SK-N-SH (cell line): ENCODE measurements at regions not wholly inside any gene's neighbourhood (a gene's known extent, or its start where the extent isn't known, plus 50 kb on each side); places are given as distances from the start of the nearest gene placed in this dataset.

Experiments used
- CTCF ChIA-PET: fragments of 300-600, 350-600 bp; formaldehyde crosslinking; extraction: SDS; loops from one replicate; lab custom pipeline; 2021; lab: Yijun Ruan, JAX
- POLR2A ChIA-PET: fragments of 350-600 bp; sonication (Branson Sonifier 250); formaldehyde crosslinking; extraction: SDS; loops from one replicate; lab custom pipeline; 2020; ENCODE audit warnings: antibody characterized with exemption, inconsistent platforms; lab: Yijun Ruan, JAX
- DNase-seq: peaks from one replicate; pipeline ENCODE4 v3.0.0; 2012
- H2AFZ ChIP-seq: fragments of 200-600 bp; sonication (generic); 2 replicates; pipeline ENCODE4 v1.8.1; 2016; ENCODE audit warnings: antibody characterized with exemption, mild to moderate bottlenecking, low read depth
- H3F3A ChIP-seq: fragments of 200-600 bp; sonication (generic); replicated peaks from 2 replicates; pipeline ENCODE3; 2016; ENCODE audit warnings: antibody characterized with exemption, mild to moderate bottlenecking; ENCODE audit not compliant: insufficient read depth
- H3K27ac ChIP-seq, 2 experiments: fragments of 200-500 bp in 1 of 2; fragments of 200-600 bp in 1 of 2; sonication (Bioruptor generic) in 1 of 2; sonication (generic), shearing (Covaris generic) in 1 of 2; 2 replicates each; pipeline versions ENCODE4 v1.5.1 to v1.6.1; 2014 to 2016; ENCODE audit warnings: low read depth in 2 of 2, inconsistent platforms in 1 of 2, low read length in 1 of 2, mild to moderate bottlenecking in 1 of 2, mixed read lengths in 1 of 2
- H3K27me3 ChIP-seq: fragments of 200-600 bp; sonication (generic), shearing (Covaris generic); 2 replicates; pipeline ENCODE4 v1.6.1; 2016; ENCODE audit warnings: mixed run types; ENCODE audit not compliant: insufficient read depth
- H3K36me3 ChIP-seq, 2 experiments: fragments of 200-500 bp in 1 of 2; fragments of 200-600 bp in 1 of 2; sonication (Bioruptor generic) in 1 of 2; sonication (generic) in 1 of 2; replicated peaks in 1 of 2; 2 replicates each; pipeline versions ENCODE3 to v1.5.1; 2014 to 2016; ENCODE audit warnings: low read length in 1 of 2, mild to moderate bottlenecking in 1 of 2; ENCODE audit not compliant: insufficient read depth in 2 of 2, control insufficient read depth in 1 of 2
- H3K4me1 ChIP-seq, 2 experiments: fragments of 200-500 bp in 1 of 2; fragments of 200-600 bp in 1 of 2; sonication (Bioruptor generic) in 1 of 2; sonication (generic), shearing (Covaris generic) in 1 of 2; 2 replicates each; pipeline versions ENCODE4 v1.5.1 to v1.6.1; 2014 to 2016; ENCODE audit warnings: low read depth in 1 of 2, low read length in 1 of 2, mixed run types in 1 of 2; ENCODE audit not compliant: insufficient read depth in 2 of 2, control insufficient read depth in 1 of 2
- H3K4me2 ChIP-seq: fragments of 200-600 bp; sonication (generic), shearing (Covaris generic); 2 replicates; pipeline ENCODE4 v1.6.1; 2017; ENCODE audit warnings: mixed run types
- H3K4me3 ChIP-seq, 2 experiments: fragments of 200-500 bp in 1 of 2; fragments of 200-600 bp in 1 of 2; sonication (Bioruptor generic) in 1 of 2; sonication (generic), shearing (Covaris generic) in 1 of 2; 2 replicates each; pipeline versions ENCODE4 v1.5.1 to v1.8.1; 2014 to 2016; ENCODE audit warnings: low read depth in 2 of 2, inconsistent platforms in 1 of 2, low read length in 1 of 2, mild to moderate bottlenecking in 1 of 2, mixed read lengths in 1 of 2, moderate library complexity in 1 of 2
- H3K79me2 ChIP-seq: fragments of 200-600 bp; sonication (generic); 2 replicates; pipeline ENCODE4 v1.8.1; 2017; ENCODE audit warnings: mild to moderate bottlenecking; ENCODE audit not compliant: insufficient read depth
- H3K9ac ChIP-seq: fragments of 200-600 bp; sonication (generic); 2 replicates; pipeline ENCODE4 v1.6.1; 2017; ENCODE audit warnings: mixed run types
- H3K9me2 ChIP-seq: fragments of 200-600 bp; sonication (generic); 2 replicates; pipeline ENCODE4 v1.6.1; 2017; ENCODE audit warnings: mixed run types
- H3K9me3 ChIP-seq: fragments of 200-600 bp; sonication (generic); 2 replicates; pipeline ENCODE4 v1.6.1; 2017; ENCODE audit warnings: mixed run types, mild to moderate bottlenecking, moderate library complexity
- H4K20me1 ChIP-seq: fragments of 200-600 bp; sonication (generic); 2 replicates; pipeline ENCODE4 v1.6.1; 2017; ENCODE audit warnings: mild to moderate bottlenecking, mixed run types; ENCODE audit not compliant: insufficient read depth
- CHD2 ChIP-seq: fragments of 150-350 bp; IDR thresholded peaks from 2 replicates; pipeline ENCODE4 v1.6.1; 2018; ENCODE audit warnings: low read length; ENCODE audit not compliant: partially characterized antibody
- ELF1 ChIP-seq: IDR thresholded peaks from 2 replicates; pipeline ENCODE4 v1.4.0; 2012
- EP300 ChIP-seq, 2 experiments: IDR thresholded peaks; 2 replicates each; pipeline versions ENCODE4 v1.4.0 to v1.6.1; 2012; ENCODE audit warnings: borderline replicate concordance in 1 of 2, low read depth in 1 of 2, low read length in 1 of 2
- FOSL2 ChIP-seq: IDR thresholded peaks from 2 replicates; pipeline ENCODE4 v1.4.0; 2012; ENCODE audit warnings: low read depth, mild to moderate bottlenecking, moderate library complexity, borderline replicate concordance
- FOXJ3 ChIP-seq: sonication (generic); formaldehyde crosslinking; IDR thresholded peaks from 2 replicates; pipeline ENCODE4 v1.5.1; 2020; ENCODE audit warnings: mild to moderate bottlenecking, missing genetic modification reagents
- FOXM1 ChIP-seq: IDR thresholded peaks from 2 replicates; pipeline ENCODE4 v1.4.0; 2012; ENCODE audit warnings: low read depth, mild to moderate bottlenecking
- GABPA ChIP-seq: IDR thresholded peaks from 2 replicates; pipeline ENCODE4 v1.4.0; 2012; ENCODE audit warnings: low read depth, mild to moderate bottlenecking
- JUND ChIP-seq: IDR thresholded peaks from 2 replicates; pipeline ENCODE4 v1.4.0; 2012
- NFIC ChIP-seq: IDR thresholded peaks from 2 replicates; pipeline ENCODE4 v1.4.0; 2012; ENCODE audit warnings: borderline replicate concordance
- NRF1 ChIP-seq: IDR thresholded peaks from 2 replicates; pipeline ENCODE4 v1.6.1; 2012; ENCODE audit warnings: low read depth, mild to moderate bottlenecking, low read length
- POLR2AphosphoS5 ChIP-seq: IDR thresholded peaks from 2 replicates; pipeline ENCODE4 v1.6.1; 2012; ENCODE audit warnings: low read depth, low read length
- RAD21 ChIP-seq: IDR thresholded peaks from 2 replicates; pipeline ENCODE4 v1.6.1; 2012; ENCODE audit warnings: mild to moderate bottlenecking, low read length
- SIN3A ChIP-seq: IDR thresholded peaks from 2 replicates; pipeline ENCODE4 v1.6.1; 2012; ENCODE audit warnings: low read depth, mild to moderate bottlenecking, low read length, moderate library complexity, borderline replicate concordance
- SMC3 ChIP-seq: IDR thresholded peaks from 2 replicates; pipeline ENCODE4 v1.6.1; 2012; ENCODE audit warnings: low read depth, low read length, improper control_type of control experiment
- WGBS: methylation state at CpG from one replicate; pipeline ENCODE4 v1.1.6; 2017; ENCODE audit warnings: low lambda C conversion rate; 5-methylcytosine and 5-hydroxymethylcytosine counted together
- TF ChIP-seq, protein P1 (sequence below): IDR thresholded peaks from 2 replicates; pipeline ENCODE4; 2012
- TF ChIP-seq, protein P2 (sequence below): IDR thresholded peaks from 2 replicates; pipeline ENCODE4 v1.4.0; 2012; ENCODE audit warnings: low read depth, borderline replicate concordance
- TF ChIP-seq, protein P3 (sequence below): IDR thresholded peaks from 2 replicates; pipeline ENCODE4 v1.4.0; 2012; ENCODE audit warnings: low read depth, borderline replicate concordance
- TF ChIP-seq, protein P4 (sequence below): IDR thresholded peaks from 2 replicates; pipeline ENCODE4 v1.4.0; 2012; ENCODE audit warnings: low read depth
- TF ChIP-seq, protein P5 (sequence below): fragments of 200-600 bp; sonication (generic); IDR thresholded peaks from 2 replicates; pipeline ENCODE4 v1.6.1; 2017; ENCODE audit warnings: antibody characterized with exemption, mild to moderate bottlenecking, moderate library complexity

DNA sequence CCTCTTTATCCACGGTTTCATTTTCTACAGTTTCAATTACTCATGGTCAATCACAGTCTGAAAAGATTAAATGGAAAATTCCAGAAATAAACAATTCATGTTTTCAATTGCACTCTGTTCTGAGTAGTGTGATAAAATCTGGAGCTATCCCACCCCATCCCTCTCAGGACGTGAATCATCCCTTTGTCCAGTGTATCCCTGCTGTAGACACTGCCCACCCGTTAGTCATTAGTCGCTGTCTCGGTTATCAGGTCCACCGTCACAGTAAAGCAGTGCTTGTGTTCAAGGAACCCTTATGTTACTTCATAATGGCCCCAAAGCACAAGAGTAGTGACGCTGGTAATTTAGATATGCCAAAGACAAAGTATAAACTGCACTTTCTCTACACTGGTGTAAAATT lies 141.0 kb upstream of the LMNTD1 start (continued):
- TF ChIP-seq FOXJ3 (CRISPR knock-in tag) (no peak), RAD21 (no peak)
- TF ChIP-seq, protein P1, sequence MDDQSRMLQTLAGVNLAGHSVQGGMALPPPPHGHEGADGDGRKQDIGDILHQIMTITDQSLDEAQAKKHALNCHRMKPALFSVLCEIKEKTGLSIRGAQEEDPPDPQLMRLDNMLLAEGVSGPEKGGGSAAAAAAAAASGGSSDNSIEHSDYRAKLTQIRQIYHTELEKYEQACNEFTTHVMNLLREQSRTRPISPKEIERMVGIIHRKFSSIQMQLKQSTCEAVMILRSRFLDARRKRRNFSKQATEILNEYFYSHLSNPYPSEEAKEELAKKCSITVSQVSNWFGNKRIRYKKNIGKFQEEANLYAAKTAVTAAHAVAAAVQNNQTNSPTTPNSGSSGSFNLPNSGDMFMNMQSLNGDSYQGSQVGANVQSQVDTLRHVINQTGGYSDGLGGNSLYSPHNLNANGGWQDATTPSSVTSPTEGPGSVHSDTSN = peak; percentile 91
- TF ChIP-seq, all 33 proteins: peak for 15

DNA sequence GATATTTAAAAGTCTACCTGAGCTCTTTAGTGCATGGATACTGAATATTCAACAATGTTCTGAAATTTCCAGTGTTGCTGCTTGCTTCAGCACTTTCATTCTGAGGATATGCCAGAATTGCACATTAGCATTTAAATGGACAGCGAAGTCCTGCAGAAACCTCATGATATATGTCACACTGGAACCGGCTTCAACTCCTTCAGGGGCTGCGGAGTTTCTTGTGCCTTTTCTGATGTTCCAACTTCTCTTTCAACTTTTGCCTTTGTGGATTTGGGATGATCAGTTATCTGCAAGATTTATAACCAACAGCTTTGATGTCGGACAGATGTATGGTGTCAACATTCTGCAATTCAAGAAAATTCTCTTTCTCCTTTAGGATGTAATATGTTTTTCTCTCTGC lies 142.5 kb upstream of the LMNTD1 start:
- 0 out of 4 replicates have a peak overlapping the region, but pooled peaks of 1 of the 2 experiments have one; percentile 89 for H3K27ac ChIP-seq
- no peak overlapping the region for H3K9ac ChIP-seq
- WGBS = 96% methylated on average over 4 of the region's 4 CpGs
- TF ChIP-seq JUND (no peak), ELF1 (no peak), FOXJ3 (CRISPR knock-in tag) (no peak), EP300 (IDR thresholded peaks at IDR 0.05; ENCODE audit: borderline replicate concordance in 1 of 2, low read depth in 1 of 2, low read length in 1 of 2) (no peak), CHD2 (no peak), POLR2AphosphoS5 (no peak), RAD21 (no peak), GABPA (no peak), FOSL2 (no peak), NFIC (no peak)
- DNase-seq = no peak
- H3K36me3 ChIP-seq = no peaks in the 10 kb centered on the region
- H3K9me3 ChIP-seq = no peaks in the 10 kb centered on the region
- H3K27me3 ChIP-seq = no peaks in the 10 kb centered on the region
- no peaks in the 10 kb centered on the region for H3K79me2 ChIP-seq
- H2AFZ ChIP-seq = no peak overlapping the region
- CTCF ChIA-PET = no interaction called here
- no peaks in the 10 kb centered on the region for H3K9me2 ChIP-seq
- H3K4me3 ChIP-seq = no peak overlapping the region
- H3K4me2 ChIP-seq = no peak overlapping the region
- peaks cover 8 to 21% of the 10 kb centered on the region in 2 experiments for H3K4me1 ChIP-seq
- H3F3A ChIP-seq = peaks cover 10% of the 10 kb centered on the region
- no peaks in the 10 kb centered on the region for H4K20me1 ChIP-seq
- POLR2A ChIA-PET = no interaction called here

DNA sequence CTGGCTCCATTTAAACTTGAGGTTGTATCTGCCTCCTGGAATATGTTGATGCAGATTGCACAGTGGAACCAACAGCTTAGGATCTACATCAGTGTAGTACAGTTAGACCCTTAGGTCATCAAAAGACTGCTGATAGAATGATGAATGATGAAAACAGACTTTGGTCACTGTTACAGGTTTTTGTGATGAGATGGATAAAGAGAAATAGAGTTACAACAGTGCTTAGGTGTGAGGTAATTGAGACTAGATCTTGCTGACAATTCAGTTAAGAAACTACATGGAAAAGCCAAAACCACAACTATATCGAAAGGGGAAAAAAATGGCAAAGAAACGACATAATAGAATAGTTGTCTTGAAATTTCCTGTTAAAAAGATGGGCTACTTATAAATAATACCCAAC lies 145.7 kb upstream of the LMNTD1 start:
- TF ChIP-seq, protein P2, sequence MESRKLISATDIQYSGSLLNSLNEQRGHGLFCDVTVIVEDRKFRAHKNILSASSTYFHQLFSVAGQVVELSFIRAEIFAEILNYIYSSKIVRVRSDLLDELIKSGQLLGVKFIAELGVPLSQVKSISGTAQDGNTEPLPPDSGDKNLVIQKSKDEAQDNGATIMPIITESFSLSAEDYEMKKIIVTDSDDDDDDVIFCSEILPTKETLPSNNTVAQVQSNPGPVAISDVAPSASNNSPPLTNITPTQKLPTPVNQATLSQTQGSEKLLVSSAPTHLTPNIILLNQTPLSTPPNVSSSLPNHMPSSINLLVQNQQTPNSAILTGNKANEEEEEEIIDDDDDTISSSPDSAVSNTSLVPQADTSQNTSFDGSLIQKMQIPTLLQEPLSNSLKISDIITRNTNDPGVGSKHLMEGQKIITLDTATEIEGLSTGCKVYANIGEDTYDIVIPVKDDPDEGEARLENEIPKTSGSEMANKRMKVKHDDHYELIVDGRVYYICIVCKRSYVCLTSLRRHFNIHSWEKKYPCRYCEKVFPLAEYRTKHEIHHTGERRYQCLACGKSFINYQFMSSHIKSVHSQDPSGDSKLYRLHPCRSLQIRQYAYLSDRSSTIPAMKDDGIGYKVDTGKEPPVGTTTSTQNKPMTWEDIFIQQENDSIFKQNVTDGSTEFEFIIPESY = no peak
- TF ChIP-seq GABPA = no peak
- TF ChIP-seq, protein P3, sequence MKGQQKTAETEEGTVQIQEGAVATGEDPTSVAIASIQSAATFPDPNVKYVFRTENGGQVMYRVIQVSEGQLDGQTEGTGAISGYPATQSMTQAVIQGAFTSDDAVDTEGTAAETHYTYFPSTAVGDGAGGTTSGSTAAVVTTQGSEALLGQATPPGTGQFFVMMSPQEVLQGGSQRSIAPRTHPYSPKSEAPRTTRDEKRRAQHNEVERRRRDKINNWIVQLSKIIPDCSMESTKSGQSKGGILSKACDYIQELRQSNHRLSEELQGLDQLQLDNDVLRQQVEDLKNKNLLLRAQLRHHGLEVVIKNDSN = no peak
- TF ChIP-seq SIN3A = no peak
- TF ChIP-seq, protein P4, sequence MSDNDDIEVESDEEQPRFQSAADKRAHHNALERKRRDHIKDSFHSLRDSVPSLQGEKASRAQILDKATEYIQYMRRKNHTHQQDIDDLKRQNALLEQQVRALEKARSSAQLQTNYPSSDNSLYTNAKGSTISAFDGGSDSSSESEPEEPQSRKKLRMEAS = no peak
- TF ChIP-seq, protein P5, sequence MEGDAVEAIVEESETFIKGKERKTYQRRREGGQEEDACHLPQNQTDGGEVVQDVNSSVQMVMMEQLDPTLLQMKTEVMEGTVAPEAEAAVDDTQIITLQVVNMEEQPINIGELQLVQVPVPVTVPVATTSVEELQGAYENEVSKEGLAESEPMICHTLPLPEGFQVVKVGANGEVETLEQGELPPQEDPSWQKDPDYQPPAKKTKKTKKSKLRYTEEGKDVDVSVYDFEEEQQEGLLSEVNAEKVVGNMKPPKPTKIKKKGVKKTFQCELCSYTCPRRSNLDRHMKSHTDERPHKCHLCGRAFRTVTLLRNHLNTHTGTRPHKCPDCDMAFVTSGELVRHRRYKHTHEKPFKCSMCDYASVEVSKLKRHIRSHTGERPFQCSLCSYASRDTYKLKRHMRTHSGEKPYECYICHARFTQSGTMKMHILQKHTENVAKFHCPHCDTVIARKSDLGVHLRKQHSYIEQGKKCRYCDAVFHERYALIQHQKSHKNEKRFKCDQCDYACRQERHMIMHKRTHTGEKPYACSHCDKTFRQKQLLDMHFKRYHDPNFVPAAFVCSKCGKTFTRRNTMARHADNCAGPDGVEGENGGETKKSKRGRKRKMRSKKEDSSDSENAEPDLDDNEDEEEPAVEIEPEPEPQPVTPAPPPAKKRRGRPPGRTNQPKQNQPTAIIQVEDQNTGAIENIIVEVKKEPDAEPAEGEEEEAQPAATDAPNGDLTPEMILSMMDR = no peak
- TF ChIP-seq NRF1 = no peak
- no peak for TF ChIP-seq CHD2
- TF ChIP-seq SMC3 = no peak
- TF ChIP-seq FOXM1 = no peak
- TF ChIP-seq RAD21 = no peak
- no peaks in the 10 kb centered on the region for H4K20me1 ChIP-seq
- ChIA-PET POLR2A (no interaction called here), CTCF (no interaction called here)
- DNase-seq = no peak
- H3K4me1 ChIP-seq = peaks cover 0 to 4% of the 10 kb centered on the region in 2 experiments; a peak in 2 of 4 replicates
- WGBS = 72% methylated on average over 2 of the region's 2 CpGs
- no peaks in the 10 kb centered on the region for H3K27me3 ChIP-seq
- no peak overlapping the region for H3K4me3 ChIP-seq
- no peaks in the 10 kb centered on the region for H3K9me3 ChIP-seq
- H3F3A ChIP-seq = peaks cover 10% of the 10 kb centered on the region
- H2AFZ ChIP-seq = no peak overlapping the region
- no peaks in the 10 kb centered on the region for H3K9me2 ChIP-seq
- H3K36me3 ChIP-seq = no peaks in the 10 kb centered on the region
- H3K79me2 ChIP-seq = no peaks in the 10 kb centered on the region
- no peak overlapping the region for H3K27ac ChIP-seq
- H3K4me2 ChIP-seq = no peak overlapping the region
- H3K9ac ChIP-seq = no peak overlapping the region
